Loucy (cell line): ENCODE measurements at regions not wholly inside any gene's neighbourhood (a gene's known extent, or its start where the extent isn't known, plus 50 kb on each side); places are given as distances from the start of the nearest gene placed in this dataset.

Experiments
- H2AFZ ChIP-seq: fragments of 200-600 bp; sonication (generic); 2 replicates; pipeline ENCODE4 v1.6.0; 2016; ENCODE audit warnings: antibody characterized with exemption, mild to moderate bottlenecking, low read length, moderate library complexity
- H3F3A ChIP-seq: fragments of 200-600 bp; 2 replicates; pipeline ENCODE4 v1.6.0; 2016; ENCODE audit warnings: antibody characterized with exemption, low read depth, mild to moderate bottlenecking
- H3K27me3 ChIP-seq: fragments of 200-600 bp; sonication (generic); 2 replicates; pipeline ENCODE4 v1.6.1; 2014; ENCODE audit warnings: low read length, mild to moderate bottlenecking; ENCODE audit not compliant: insufficient read depth, poor library complexity, severe bottlenecking
- H3K36me3 ChIP-seq: fragments of 200-600 bp; sonication (generic); 2 replicates; pipeline ENCODE4 v1.6.1; 2016; ENCODE audit warnings: low read length; ENCODE audit not compliant: insufficient read depth
- H3K4me1 ChIP-seq: fragments of 200-600 bp; sonication (generic); 2 replicates; pipeline ENCODE4 v1.5.1; 2014; ENCODE audit warnings: low read length, mild to moderate bottlenecking; ENCODE audit not compliant: insufficient read depth, poor library complexity, severe bottlenecking
- H3K4me2 ChIP-seq: fragments of 200-600 bp; sonication (generic); 2 replicates; pipeline ENCODE4 v1.6.0; 2014; ENCODE audit warnings: antibody characterized with exemption, low read length, low read depth, mild to moderate bottlenecking; ENCODE audit not compliant: poor library complexity, severe bottlenecking
- H3K4me3 ChIP-seq: fragments of 200-600 bp; sonication (generic); 2 replicates; pipeline ENCODE4 v1.5.1; 2014; ENCODE audit warnings: low read length, mild to moderate bottlenecking, mixed read lengths; ENCODE audit not compliant: poor library complexity, severe bottlenecking
- H3K79me2 ChIP-seq: fragments of 200-600 bp; sonication (generic); 2 replicates; pipeline ENCODE4 v1.6.1; 2014; ENCODE audit warnings: low read length; ENCODE audit not compliant: insufficient read depth
- H3K9ac ChIP-seq: fragments of 200-600 bp; sonication (generic); 2 replicates; pipeline ENCODE4 v1.6.0; 2014; ENCODE audit warnings: mild to moderate bottlenecking, low read depth, low read length, moderate library complexity; ENCODE audit not compliant: poor library complexity, severe bottlenecking
- H3K9me2 ChIP-seq: fragments of 200-600 bp; sonication (generic); replicated peaks from 2 replicates; pipeline ENCODE4 v1.6.1; 2016; ENCODE audit warnings: low read depth, low read length, mixed read lengths
- H3K9me3 ChIP-seq: fragments of 200-600 bp; sonication (generic); 2 replicates; pipeline ENCODE4 v1.6.1; 2014; ENCODE audit warnings: mild to moderate bottlenecking, antibody characterized with exemption, low read length, low read depth; ENCODE audit not compliant: insufficient read depth
- H4K20me1 ChIP-seq: fragments of 200-600 bp; sonication (generic); 2 replicates; pipeline ENCODE4 v1.6.0; 2014; ENCODE audit warnings: antibody characterized with exemption, low read length, mild to moderate bottlenecking; ENCODE audit not compliant: insufficient read depth, poor library complexity, severe bottlenecking
- EZH2phosphoT487 ChIP-seq: fragments of 200-600 bp; IDR thresholded peaks from 2 replicates; pipeline ENCODE4 v1.6.1; 2018; ENCODE audit warnings: antibody characterized with exemption, mild to moderate bottlenecking, moderate library complexity, borderline replicate concordance
- TF ChIP-seq, protein P1 (sequence below): fragments of 200-600 bp; sonication (generic); conservative IDR thresholded peaks from 2 replicates; pipeline ENCODE4 v1.5.1; 2014; ENCODE audit warnings: mild to moderate bottlenecking, antibody characterized with exemption, low read length

DNA sequence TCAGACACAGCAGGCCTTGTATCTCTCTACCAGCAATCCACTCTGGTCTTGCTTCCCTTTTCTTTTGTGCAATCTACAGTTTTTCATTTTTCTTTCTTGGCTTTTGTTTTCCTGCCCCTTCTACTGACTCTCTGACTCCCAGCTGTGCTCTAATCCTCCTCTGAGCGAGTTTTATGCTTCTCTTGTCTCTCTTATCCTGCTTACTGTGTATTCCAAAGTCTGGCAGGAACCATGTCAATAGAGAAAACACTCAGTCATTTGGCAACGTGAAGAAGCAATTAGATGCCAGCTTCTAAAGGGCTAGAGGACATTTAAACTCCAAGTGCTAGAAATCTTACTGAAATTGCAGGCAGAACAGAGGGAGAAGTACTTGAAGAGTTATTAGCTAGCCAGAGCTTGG is 984.6 kb upstream of the TENM3 start:
- H3K4me2 ChIP-seq = no peak overlapping the region
- no peak for TF ChIP-seq EZH2phosphoT487
- TF ChIP-seq, protein P1, sequence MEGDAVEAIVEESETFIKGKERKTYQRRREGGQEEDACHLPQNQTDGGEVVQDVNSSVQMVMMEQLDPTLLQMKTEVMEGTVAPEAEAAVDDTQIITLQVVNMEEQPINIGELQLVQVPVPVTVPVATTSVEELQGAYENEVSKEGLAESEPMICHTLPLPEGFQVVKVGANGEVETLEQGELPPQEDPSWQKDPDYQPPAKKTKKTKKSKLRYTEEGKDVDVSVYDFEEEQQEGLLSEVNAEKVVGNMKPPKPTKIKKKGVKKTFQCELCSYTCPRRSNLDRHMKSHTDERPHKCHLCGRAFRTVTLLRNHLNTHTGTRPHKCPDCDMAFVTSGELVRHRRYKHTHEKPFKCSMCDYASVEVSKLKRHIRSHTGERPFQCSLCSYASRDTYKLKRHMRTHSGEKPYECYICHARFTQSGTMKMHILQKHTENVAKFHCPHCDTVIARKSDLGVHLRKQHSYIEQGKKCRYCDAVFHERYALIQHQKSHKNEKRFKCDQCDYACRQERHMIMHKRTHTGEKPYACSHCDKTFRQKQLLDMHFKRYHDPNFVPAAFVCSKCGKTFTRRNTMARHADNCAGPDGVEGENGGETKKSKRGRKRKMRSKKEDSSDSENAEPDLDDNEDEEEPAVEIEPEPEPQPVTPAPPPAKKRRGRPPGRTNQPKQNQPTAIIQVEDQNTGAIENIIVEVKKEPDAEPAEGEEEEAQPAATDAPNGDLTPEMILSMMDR = no peak
- no peaks in the 10 kb centered on the region for H3K9me2 ChIP-seq
- H3K9me3 ChIP-seq = no peaks in the 10 kb centered on the region
- no peaks in the 10 kb centered on the region for H3K79me2 ChIP-seq
- H3F3A ChIP-seq = no peaks in the 10 kb centered on the region
- no peaks in the 10 kb centered on the region for H3K36me3 ChIP-seq
- no peak overlapping the region for H3K4me3 ChIP-seq
- H4K20me1 ChIP-seq = no peaks in the 10 kb centered on the region
- H2AFZ ChIP-seq = no peak overlapping the region
- no peak overlapping the region for H3K9ac ChIP-seq
- no peaks in the 10 kb centered on the region for H3K27me3 ChIP-seq
- no peaks in the 10 kb centered on the region for H3K4me1 ChIP-seq

DNA sequence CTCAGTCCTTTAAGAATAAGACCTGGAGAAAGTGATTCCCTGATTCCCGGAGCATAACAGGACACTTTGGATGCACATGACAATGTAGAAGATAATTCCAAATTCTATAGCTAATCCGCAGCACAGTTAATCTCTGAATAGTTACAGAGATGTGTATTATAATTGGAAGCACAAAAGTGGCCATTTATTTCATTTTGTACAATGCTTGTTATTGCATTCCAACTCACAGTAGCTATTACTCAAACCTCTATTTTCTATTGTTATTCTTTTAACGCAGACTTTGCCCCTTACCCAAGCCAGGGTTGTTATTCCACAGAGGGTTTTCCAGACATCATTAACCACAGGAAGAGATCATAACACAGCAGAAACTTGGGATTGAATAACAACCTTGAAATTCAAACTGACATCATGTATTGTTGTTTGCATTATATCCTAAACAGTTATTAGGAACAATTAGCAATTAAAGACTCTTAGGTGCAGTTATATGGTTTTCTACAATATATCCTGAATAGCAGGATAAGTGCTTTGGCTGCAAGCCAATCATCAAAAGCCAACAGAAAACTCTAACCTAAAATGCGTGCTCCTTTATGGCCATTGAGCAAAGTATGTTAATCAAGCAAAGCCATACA is 984.0 kb upstream of the TENM3 start:
- Histone ChIP-seq H3K4me3 (no peak overlapping the region), H3K9me3 (no peaks in the 10 kb centered on the region), H3K79me2 (no peaks in the 10 kb centered on the region), H4K20me1 (no peaks in the 10 kb centered on the region), H3K36me3 (no peaks in the 10 kb centered on the region), H3K4me1 (no peaks in the 10 kb centered on the region), H2AFZ (no peak overlapping the region), H3K4me2 (no peak overlapping the region), H3K27me3 (no peaks in the 10 kb centered on the region), H3F3A (no peaks in the 10 kb centered on the region), H3K9me2 (no peaks in the 10 kb centered on the region), H3K9ac (no peak overlapping the region)
- TF ChIP-seq, protein P1 = no peak
- TF ChIP-seq EZH2phosphoT487 = no peak

DNA sequence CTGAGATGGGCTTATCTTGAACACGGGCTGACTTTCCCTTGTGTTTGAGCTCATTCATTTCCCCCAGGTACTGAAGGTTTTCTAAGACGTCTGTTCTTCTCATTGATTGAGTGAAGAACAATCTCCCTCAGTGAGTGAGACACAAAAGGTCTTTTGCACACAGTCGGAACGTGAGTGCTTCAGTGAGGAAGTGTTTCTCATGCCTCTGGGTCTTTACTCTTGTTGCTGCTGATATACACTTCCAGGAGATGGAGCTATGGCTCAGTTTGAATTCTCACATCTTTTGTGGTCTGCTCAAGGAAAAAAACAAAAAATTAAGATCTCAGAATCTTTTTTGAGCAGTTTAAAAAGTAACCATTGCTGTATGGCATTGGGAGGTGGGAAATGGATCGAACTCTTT is 981.9 kb upstream of the TENM3 start:
- H3K27me3 ChIP-seq = no peaks in the 10 kb centered on the region
- no peak overlapping the region for H3K4me2 ChIP-seq
- H3K36me3 ChIP-seq = no peaks in the 10 kb centered on the region
- no peaks in the 10 kb centered on the region for H3K4me1 ChIP-seq
- H3K79me2 ChIP-seq = no peaks in the 10 kb centered on the region
- no peaks in the 10 kb centered on the region for H4K20me1 ChIP-seq
- no peak overlapping the region for H2AFZ ChIP-seq
- no peaks in the 10 kb centered on the region for H3K9me3 ChIP-seq
- TF ChIP-seq, protein P1 = no peak
- no peak for TF ChIP-seq EZH2phosphoT487
- no peaks in the 10 kb centered on the region for H3K9me2 ChIP-seq
- H3F3A ChIP-seq = no peaks in the 10 kb centered on the region
- H3K4me3 ChIP-seq = no peak overlapping the region
- no peak overlapping the region for H3K9ac ChIP-seq
